ENCODE measurements at regions not wholly inside any gene's neighbourhood (a gene's known extent, or its start where the extent isn't known, plus 50 kb on each side); places are given as distances from the start of the nearest gene placed in this dataset.

- no peak for TF ChIP-seq POLR2AphosphoS5 (IDR thresholded peaks at IDR 0.05)
- TF ChIP-seq CTCF (IDR thresholded peaks at IDR 0.05) = no peak
- no peak for TF ChIP-seq POLR2A (IDR thresholded peaks at IDR 0.05)
- TF ChIP-seq EP300 (IDR thresholded peaks at IDR 0.05) = no peak
- intact Hi-C loops (cut with DNase I; ENCODE audit: low total_unique reads) = no loop called here
- DNase-seq = no peak
- H3K4me1 ChIP-seq = no peaks in the 10 kb centered on the region
- H3K27ac ChIP-seq = no peak overlapping the region
- H3K4me3 ChIP-seq = no peak overlapping the region
- 78 to 82% (median 80%) methylated on average over 7 of the region's 7 CpGs for WGBS, 5 donors
- H3K36me3 ChIP-seq = no peaks in the 10 kb centered on the region
- H3K9me3 ChIP-seq = no peaks in the 10 kb centered on the region
- no peaks in the 10 kb centered on the region for H3K27me3 ChIP-seq
These were observed 364.1 kb upstream of the RORB start for GRCh38 chr9:74132986-74133385.

GRCh38 chr9:74133921-74134320 is 363.2 kb upstream of the RORB start:
- no peaks in the 10 kb centered on the region for H3K4me1 ChIP-seq
- no peak overlapping the region for H3K4me3 ChIP-seq
- intact Hi-C loops (cut with DNase I; ENCODE audit: low total_unique reads) = no loop called here
- no peaks in the 10 kb centered on the region for H3K9me3 ChIP-seq
- TF ChIP-seq POLR2AphosphoS5 (IDR thresholded peaks at IDR 0.05) (no peak), POLR2A (IDR thresholded peaks at IDR 0.05) (no peak)
- no peaks in the 10 kb centered on the region for H3K27me3 ChIP-seq
- H3K36me3 ChIP-seq = no peaks in the 10 kb centered on the region
- DNase-seq = no peak
- H3K27ac ChIP-seq = no peak overlapping the region
- WGBS, 5 donors = 86 to 91% (median 90%) methylated on average over 6 of the region's 6 CpGs

- 28 to 45% (median 43%) methylated on average over 2 of the region's 2 CpGs for WGBS, 5 donors
- no peak for DNase-seq
- H3K4me3 ChIP-seq = no peak overlapping the region
- H3K27me3 ChIP-seq = no peaks in the 10 kb centered on the region
- intact Hi-C loops (cut with DNase I; ENCODE audit: low total_unique reads) = no loop called here
- no peaks in the 10 kb centered on the region for H3K9me3 ChIP-seq
- no peaks in the 10 kb centered on the region for H3K4me1 ChIP-seq
- no peak for TF ChIP-seq CTCF (IDR thresholded peaks at IDR 0.05)
- TF ChIP-seq POLR2A (IDR thresholded peaks at IDR 0.05) = no peak
- TF ChIP-seq POLR2AphosphoS5 (IDR thresholded peaks at IDR 0.05) = no peak
- TF ChIP-seq EP300 (IDR thresholded peaks at IDR 0.05) = no peak
- no peak overlapping the region for H3K27ac ChIP-seq
- H3K36me3 ChIP-seq = no peaks in the 10 kb centered on the region
These were observed 359.0 kb upstream of the RORB start for GRCh38 chr9:74138182-74138581.

DNA sequence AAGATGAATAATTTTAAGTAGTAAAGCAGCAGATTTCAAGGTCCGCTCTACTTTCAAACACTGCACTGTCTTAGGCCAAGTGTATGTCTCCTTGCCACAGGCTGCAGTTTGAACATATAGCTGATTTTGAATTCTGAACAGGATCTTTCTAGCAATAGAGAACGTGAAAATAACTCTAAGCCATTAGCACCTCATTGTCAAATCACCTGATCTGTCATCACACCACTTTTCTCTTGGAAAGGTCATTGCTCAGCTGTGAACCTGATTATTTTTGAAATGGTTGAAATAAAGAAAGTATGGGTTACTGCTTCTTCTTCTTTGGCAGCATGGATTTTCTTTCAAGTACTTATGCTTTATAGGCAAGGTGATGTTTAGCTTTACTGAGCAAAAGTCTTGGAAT is 357.0 kb upstream of the RORB start:
- Histone ChIP-seq H3K36me3 (no peaks in the 10 kb centered on the region), H3K4me3 (no peak overlapping the region), H3K9me3 (no peaks in the 10 kb centered on the region), H3K27ac (no peak overlapping the region), H3K4me1 (no peaks in the 10 kb centered on the region), H3K27me3 (no peaks in the 10 kb centered on the region)
- 56 to 74% (median 66%) methylated on average over 2 of the region's 2 CpGs for WGBS, 5 donors
- DNase-seq = no peak
- TF ChIP-seq EP300 (IDR thresholded peaks at IDR 0.05) (no peak), CTCF (IDR thresholded peaks at IDR 0.05) (no peak), POLR2AphosphoS5 (IDR thresholded peaks at IDR 0.05) (no peak), POLR2A (IDR thresholded peaks at IDR 0.05) (no peak)
- intact Hi-C loops (cut with DNase I; ENCODE audit: low total_unique reads) = no loop called here

- Histone ChIP-seq H3K27ac (no peak overlapping the region), H3K4me3 (no peak overlapping the region), H3K27me3 (no peaks in the 10 kb centered on the region), H3K36me3 (no peaks in the 10 kb centered on the region), H3K4me1 (no peaks in the 10 kb centered on the region), H3K9me3 (no peaks in the 10 kb centered on the region)
- WGBS, 5 donors = 86 to 97% (median 95%) methylated on average over 1 of the region's 1 CpG
- no peak for DNase-seq
- intact Hi-C loops (cut with DNase I; ENCODE audit: low total_unique reads) = no loop called here
- TF ChIP-seq CTCF (IDR thresholded peaks at IDR 0.05) (no peak), POLR2AphosphoS5 (IDR thresholded peaks at IDR 0.05) (no peak), EP300 (IDR thresholded peaks at IDR 0.05) (no peak), POLR2A (IDR thresholded peaks at IDR 0.05) (no peak)
These were observed 349.2 kb upstream of the RORB start for GRCh38 chr9:74147906-74148305.

Data from stomach (tissue), 8 donors.